ENCODE measurements at regions not wholly inside any gene's neighbourhood (a gene's known extent, or its start where the extent isn't known, plus 50 kb on each side); places are given as distances from the start of the nearest gene placed in this dataset.

GRCh38 chr17:68190495-68190894 lies 57.3 kb upstream of the AMZ2 start:
- H3K4me1 ChIP-seq = no peaks in the 10 kb centered on the region
- TF ChIP-seq EP300 (IDR thresholded peaks at IDR 0.05) (no peak), POLR2AphosphoS5 (IDR thresholded peaks at IDR 0.05) (no peak), CTCF (IDR thresholded peaks at IDR 0.05) (no peak), POLR2A (IDR thresholded peaks at IDR 0.05) (no peak)
- H3K9me3 ChIP-seq = no peaks in the 10 kb centered on the region
- WGBS = 88% methylated on average over 4 of the region's 4 CpGs
- no peak for DNase-seq (ENCODE audit: low spot score in 2 of 2)
- H3K4me3 ChIP-seq = no peak overlapping the region
- H3K36me3 ChIP-seq = no peaks in the 10 kb centered on the region
- H3K27me3 ChIP-seq = peaks cover 3% of the 10 kb centered on the region
- H3K27ac ChIP-seq = no peak overlapping the region

- Histone ChIP-seq H3K36me3 (no peaks in the 10 kb centered on the region), H3K4me1 (peaks cover 51% of the 10 kb centered on the region), H3K4me3 (peak overlapping the region; percentile 58), H3K27me3 (peaks cover 55% of the 10 kb centered on the region), H3K9me3 (no peaks in the 10 kb centered on the region), H3K27ac (no peak overlapping the region)
- WGBS = 72% methylated on average over 7 of the region's 27 CpGs
- TF ChIP-seq POLR2A (IDR thresholded peaks at IDR 0.05) (no peak), POLR2AphosphoS5 (IDR thresholded peaks at IDR 0.05) (no peak), CTCF (IDR thresholded peaks at IDR 0.05) (no peak), EP300 (IDR thresholded peaks at IDR 0.05) (no peak)
- DNase-seq (ENCODE audit: low spot score in 2 of 2) = peak in 1 of 2 donors; percentile 62
Measured at GRCh38 chr17:68195667-68196393, 52.0 kb upstream of the AMZ2 start.

GRCh38 chr17:68196394-68197090 lies 51.3 kb upstream of the AMZ2 start:
- no peaks in the 10 kb centered on the region for H3K36me3 ChIP-seq
- H3K27me3 ChIP-seq = peaks cover 55% of the 10 kb centered on the region
- DNase-seq (ENCODE audit: low spot score in 2 of 2) = peak in 1 of 2 donors; percentile 63
- peak overlapping the region; percentile 58 for H3K4me3 ChIP-seq
- H3K9me3 ChIP-seq = no peaks in the 10 kb centered on the region
- H3K4me1 ChIP-seq = peaks cover 54% of the 10 kb centered on the region
- WGBS = 1% methylated on average over 14 of the region's 63 CpGs
- H3K27ac ChIP-seq = no peak overlapping the region
- TF ChIP-seq POLR2A (IDR thresholded peaks at IDR 0.05) (no peak), POLR2AphosphoS5 (IDR thresholded peaks at IDR 0.05) (no peak), CTCF (IDR thresholded peaks at IDR 0.05) (no peak), EP300 (IDR thresholded peaks at IDR 0.05) (no peak)

- Histone ChIP-seq H3K4me3 (peak overlapping the region; percentile 58), H3K4me1 (peaks cover 54% of the 10 kb centered on the region), H3K27ac (no peak overlapping the region), H3K27me3 (peaks cover 55% of the 10 kb centered on the region), H3K9me3 (no peaks in the 10 kb centered on the region), H3K36me3 (no peaks in the 10 kb centered on the region)
- no peak for TF ChIP-seq POLR2A (IDR thresholded peaks at IDR 0.05)
- no peak for TF ChIP-seq POLR2AphosphoS5 (IDR thresholded peaks at IDR 0.05)
- TF ChIP-seq EP300 (IDR thresholded peaks at IDR 0.05) = no peak
- TF ChIP-seq CTCF (IDR thresholded peaks at IDR 0.05) = no peak
- DNase-seq (ENCODE audit: low spot score in 2 of 2) = peak in 1 of 2 donors; percentile 70
- WGBS = 11% methylated on average over 7 of the region's 53 CpGs
Measured at GRCh38 chr17:68197091-68197996, 50.5 kb upstream of the AMZ2 start.
